G401 (cell line): ENCODE measurements at regions not wholly inside any gene's neighbourhood (a gene's known extent, or its start where the extent isn't known, plus 50 kb on each side); places are given as distances from the start of the nearest gene placed in this dataset.
A peak's percentile ranks its signal among the peaks of the same experiment; 100 is the strongest.

Source experiments
- DNase-seq: peaks from one replicate; pipeline ENCODE4 v3.0.0-alpha.2; 2015; ENCODE audit warnings: low spot score
- in situ Hi-C: cut with HindIII; loops from 2 replicates; pipeline ENCODE4 v1.10.0; 2016; ENCODE audit warnings: low sequenced_read_pairs, mixed read lengths

DNA sequence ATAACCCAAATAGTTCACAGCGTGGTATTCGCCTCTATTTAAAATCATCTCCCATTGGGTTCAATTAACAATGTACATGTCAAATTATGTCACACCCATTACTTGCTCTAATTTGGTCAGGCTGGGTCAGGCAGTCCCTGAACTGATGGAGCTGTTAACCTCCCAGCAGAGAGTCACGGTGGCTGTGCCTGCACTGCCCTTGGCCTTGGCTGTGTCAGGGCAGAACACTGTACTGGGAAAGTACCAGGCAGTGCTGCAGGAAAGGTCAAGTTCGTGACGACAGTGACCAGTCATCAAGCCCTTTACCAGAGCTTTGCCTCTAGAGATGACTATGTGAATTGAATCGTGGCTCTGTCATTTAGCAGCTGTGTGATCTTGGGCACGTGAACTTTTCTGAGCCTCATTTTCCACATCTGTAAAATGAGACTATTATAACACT lies 100.0 kb downstream of the ARF6 start:
- DNase-seq, result peak; percentile 78
- in situ Hi-C loops, result no loop called here

DNA sequence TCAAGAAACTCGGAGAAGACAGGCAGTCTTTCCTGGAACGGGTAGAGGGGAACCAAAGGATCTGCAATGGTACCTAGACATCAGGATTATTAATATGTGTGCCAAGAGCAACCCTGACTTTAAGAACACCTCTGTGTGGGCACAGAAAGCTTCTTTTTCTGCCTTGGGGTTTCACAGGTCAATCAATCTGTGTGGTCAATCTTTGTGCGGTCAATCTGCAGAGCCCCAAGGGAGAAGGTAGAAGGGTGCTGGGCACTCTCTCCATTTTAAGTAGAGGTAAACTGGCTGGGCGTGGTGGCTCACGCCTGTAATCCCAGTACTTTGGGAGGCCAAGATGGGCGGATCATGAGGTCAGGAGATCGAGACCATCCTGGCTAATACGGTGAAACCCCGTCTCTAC lies 100.7 kb downstream of the ARF6 start:
- in situ Hi-C loops, result no loop called here

GRCh38 chr14:49994951-49995561 lies 102.2 kb downstream of the ARF6 start:
- in situ Hi-C loops, result no loop called here
- no peak for DNase-seq

More for the DNA sequence above, 100.7 kb downstream of the ARF6 start:
- DNase-seq, result no peak

DNA sequence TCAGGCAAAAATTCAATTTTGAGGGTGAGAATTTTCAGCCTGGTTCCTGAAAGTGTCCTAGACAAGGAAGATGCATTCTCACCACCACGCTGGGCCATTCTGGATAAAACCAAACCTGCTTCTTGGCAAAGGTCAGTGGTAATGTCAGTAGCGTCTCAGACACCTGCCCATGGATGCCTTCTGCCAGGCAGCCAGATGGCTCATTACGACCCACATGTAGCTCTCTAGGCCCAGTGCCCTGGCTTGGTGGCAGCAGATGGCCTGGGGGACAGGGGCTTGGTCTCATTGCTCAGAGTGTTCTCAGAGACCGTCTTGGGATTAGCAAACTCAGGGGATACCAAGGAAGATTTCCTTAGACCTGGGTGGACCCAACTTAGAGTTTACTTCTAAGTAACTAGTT lies 105.1 kb downstream of the ARF6 start:
- in situ Hi-C loops, result no loop called here
- DNase-seq, result peak; percentile 98

DNA sequence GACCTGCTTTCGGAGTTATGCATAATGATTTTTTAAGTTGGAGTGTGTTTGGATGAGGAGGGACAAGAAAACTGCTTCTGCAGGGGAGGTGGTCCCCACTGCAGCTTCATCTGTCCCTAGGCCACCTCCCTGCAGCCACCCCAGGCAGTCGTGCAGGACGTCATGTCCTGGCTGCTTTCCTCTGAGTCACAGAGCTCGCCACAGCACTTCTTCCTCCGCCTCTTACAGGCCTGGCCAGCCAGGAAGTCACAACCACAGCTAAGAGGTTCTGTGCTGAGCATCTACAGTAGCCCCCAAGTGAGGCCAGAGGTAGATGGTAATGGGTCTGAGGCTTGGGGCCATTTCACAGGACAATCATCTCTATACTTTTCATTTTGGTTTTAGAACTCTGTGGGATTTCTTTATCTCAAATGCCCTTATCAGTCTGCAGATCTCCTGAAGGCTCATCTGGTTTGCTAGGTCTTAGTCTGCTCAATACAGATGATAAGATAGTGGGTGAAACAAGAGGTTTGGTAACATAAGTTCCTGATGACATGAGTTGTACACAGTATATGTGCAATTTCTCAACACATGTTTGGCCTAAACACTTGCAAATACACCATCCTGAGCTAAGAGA lies 106.4 kb downstream of the ARF6 start:
- DNase-seq, result peak; percentile 67
- in situ Hi-C loops, result no loop called here

- DNase-seq, result no peak
- in situ Hi-C loops, result no loop called here
These were observed 107.0 kb downstream of the ARF6 start for GRCh38 chr14:49999826-50000379.

- DNase-seq, result peak; percentile 14
- in situ Hi-C loops, result no loop called here
These were observed 107.7 kb downstream of the ARF6 start for GRCh38 chr14:50000380-50001150.

- in situ Hi-C loops, result no loop called here
- DNase-seq, result peak; percentile 92
These were observed 108.5 kb downstream of the ARF6 start for GRCh38 chr14:50001151-50001998.

DNA sequence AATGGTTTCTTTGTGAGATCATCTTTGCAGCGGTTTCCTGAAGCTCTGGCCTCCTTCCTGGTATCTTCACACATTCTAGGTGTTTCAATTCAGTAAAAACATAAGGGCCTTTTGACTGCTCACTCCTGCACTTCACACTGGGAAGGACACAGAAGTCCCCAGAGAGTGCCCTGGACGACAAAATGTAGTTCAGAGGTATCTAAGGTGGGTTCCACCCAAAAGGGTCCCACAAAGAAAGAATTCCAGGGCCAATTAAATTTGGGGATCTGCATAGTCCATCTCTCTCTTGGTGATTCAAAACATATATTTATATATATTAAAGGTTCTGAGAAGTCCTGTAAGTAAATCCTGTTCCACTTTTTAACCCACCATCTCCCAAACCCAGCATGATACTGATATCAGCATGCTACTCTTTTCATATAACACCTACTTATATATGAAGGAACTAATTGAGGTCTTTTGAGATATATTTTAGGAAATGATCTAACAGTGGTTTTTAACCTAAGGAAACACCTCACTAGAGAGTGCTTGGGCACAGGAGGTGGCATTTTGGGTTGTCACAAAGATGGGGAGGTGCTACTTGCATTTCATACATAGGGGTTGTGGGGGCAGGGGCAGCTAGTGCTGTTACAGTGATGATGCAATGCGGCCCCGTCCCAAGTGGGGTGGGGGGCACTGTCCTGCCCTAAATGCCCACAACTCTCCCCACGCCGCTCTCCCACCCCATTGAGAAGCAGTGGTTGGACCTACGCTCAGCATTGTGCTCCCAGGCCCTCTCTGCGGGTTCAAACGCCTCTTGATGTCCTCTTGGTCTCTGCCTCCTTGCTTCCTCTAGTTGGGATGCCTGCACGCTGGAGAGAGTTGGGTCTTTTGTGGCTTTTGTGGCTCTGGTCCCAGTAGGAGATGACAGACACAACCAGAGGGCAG lies 109.4 kb downstream of the ARF6 start:
- in situ Hi-C loops, result no loop called here

DNA sequence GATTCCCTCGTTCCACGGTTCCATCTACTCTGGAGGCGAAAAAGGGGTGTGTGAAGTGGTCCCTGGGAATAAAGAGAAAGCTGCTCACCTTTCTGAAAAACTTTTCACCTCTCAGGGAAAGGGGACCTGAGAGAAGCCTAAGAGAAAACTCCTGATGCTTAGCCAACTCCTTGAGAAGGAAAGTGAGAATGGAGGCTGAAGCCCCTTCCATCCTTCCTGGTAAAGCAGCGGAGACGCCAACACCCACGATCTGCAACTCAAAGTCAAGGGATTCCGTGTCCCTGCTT lies 110.0 kb downstream of the ARF6 start:
- in situ Hi-C loops, result no loop called here
- DNase-seq, result no peak

More for the DNA sequence above, 109.4 kb downstream of the ARF6 start:
- no peak for DNase-seq

DNA sequence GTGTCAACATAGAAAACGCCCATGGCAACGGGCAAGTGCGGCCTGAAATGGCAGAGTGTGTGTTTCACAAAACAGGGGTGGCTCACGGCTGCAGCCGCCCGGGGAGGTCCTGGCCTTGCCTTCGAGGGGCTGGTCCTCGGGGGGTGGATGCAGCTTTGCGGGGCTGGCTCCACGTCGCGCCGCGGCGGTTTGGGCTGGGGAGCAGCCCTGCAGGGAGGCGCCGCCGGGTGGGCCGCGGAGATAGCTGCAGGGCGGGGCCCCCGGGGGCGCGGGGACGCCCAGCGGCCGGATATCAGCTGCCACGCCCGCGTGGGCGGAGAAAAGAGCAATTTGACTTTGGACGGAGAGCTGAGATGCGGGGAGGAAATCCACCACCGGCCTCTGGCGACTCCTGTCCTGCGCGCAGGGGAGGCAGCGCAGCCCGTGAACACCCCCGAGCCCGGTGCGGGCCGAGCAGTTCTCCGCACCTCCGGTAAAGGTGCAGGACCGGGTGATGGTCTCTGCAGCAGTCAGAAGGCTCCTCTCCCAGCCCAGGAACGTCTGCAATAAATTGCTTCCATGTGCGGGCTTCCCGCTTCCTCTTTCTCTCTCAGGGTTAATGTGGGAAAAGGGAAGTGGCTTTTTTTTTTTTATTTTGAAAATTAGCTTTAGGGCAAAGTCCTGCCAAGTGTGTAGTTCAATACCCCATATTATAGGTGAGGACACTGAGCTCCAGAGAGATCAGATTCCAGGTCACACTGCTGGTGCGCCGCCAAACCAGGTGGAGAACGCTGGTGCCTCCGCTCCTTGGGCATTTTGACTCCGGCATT lies 110.5 kb downstream of the ARF6 start:
- in situ Hi-C loops, result no loop called here
- peak; percentile 57 for DNase-seq

DNA sequence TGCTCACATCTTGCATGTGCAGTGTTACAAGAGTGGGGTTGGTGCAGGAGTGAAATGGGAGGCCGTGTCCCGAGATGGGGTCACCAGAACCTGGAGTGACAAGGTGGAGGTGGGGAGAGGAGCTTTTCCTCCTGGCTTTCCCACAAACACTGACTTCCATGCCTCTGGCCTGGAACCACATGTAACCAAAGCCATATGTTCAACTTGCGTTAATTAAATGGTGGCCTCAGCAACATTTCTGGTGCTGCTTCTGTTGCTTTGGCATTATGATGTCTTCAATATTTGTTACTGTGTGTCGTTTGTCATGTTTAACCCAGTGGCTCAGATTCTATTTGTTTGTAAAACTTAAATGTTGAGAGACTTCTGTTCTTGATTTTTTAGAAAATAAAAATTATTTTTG lies 110.2 kb downstream of the VCPKMT start:
- in situ Hi-C loops, result no loop called here
- no peak for DNase-seq

- no peak for DNase-seq
- in situ Hi-C loops, result no loop called here
These were observed 109.1 kb downstream of the VCPKMT start for GRCh38 chr14:50007123-50007903.

DNA sequence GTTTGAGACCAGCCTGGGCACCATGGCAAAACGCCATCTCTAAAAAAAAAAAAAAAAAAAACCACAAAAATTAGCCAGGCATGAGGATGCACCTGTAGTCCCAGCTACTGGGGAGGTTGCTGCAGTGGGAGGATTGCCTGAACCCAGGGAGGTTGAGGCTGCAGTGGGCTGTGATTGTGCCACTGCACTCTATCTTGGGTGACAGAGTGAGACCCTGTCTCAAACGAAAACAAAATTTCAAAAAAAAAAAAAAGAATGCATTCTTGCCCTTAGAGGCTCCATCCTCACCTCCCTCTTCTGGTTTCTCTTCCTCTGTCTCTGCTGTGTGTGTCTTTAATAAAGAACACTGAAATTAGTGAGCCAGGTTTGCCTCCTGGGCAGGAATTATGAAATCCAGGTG lies 107.8 kb downstream of the VCPKMT start:
- no peak for DNase-seq
- in situ Hi-C loops, result no loop called here

DNA sequence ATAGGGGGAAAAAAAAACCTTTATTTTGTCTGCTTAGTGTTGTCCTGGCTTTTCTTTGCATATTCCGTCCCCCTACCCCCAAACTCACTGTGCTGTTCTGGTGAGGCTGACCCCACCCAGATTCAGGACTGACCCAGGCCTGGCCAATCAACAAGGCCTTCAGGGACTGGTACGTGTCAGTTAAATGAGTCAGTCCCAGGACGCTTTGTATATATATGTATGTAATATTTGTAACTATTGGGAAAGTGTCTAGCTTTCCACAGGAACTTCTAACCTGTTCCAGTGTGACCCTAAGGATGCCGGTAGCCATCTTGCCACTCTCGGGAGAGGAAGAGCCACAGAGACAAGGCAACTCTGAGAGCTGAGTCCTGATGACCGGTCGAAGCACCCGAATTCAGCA lies 107.4 kb downstream of the VCPKMT start:
- in situ Hi-C loops, result no loop called here
- DNase-seq, result no peak

DNA sequence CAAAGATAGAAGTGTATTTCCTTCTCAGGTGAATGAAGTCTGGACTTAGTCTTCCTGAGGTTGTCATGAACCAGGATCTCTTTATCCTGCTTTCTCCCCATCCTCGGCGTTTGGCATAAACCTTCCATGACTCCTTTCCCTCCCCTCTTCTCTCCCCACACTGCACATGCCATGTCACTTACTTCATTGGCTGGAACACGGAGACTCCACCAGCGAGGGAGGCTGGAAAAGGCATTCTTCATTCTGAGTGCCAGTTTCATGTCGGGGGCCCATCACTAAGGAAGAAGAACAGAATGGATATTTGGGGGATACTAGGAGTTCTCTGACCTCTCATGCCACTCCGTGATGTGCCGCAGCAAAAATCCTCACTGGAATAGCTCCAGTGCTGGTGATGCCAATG lies 105.6 kb downstream of the VCPKMT start:
- DNase-seq, result no peak
- in situ Hi-C loops, result no loop called here

DNA sequence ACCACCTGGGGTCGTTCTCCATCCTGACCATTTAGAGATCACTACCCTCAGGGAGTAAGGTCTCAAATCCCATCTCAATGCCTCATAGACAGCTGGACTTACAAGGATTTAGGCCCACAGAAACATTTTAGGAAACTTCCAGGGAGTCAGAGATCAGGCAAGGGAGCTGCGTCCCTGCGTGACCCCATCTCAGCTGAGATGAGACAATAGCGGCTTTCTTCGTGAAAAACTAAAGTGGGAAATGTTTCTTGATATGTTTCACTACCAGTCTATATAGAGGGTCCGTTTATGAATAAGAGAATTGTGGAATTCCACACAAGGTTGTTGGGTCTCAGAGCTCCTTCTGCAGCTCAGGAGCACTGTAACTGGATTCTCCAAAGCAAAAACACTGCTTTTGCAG lies 105.1 kb downstream of the VCPKMT start:
- no peak for DNase-seq
- in situ Hi-C loops, result no loop called here
